ENCODE measurements at regions not wholly inside any gene's neighbourhood (a gene's known extent, or its start where the extent isn't known, plus 50 kb on each side); places are given as distances from the start of the nearest gene placed in this dataset.

GRCh38 chr3:87968668-87969067, 90.1 kb downstream of the CGGBP1 start (continued):
- no peak for TF ChIP-seq CEBPB (IDR thresholded peaks at IDR 0.05; ENCODE audit: borderline replicate concordance, low read depth, low read length)
- TF ChIP-seq, protein P1, sequence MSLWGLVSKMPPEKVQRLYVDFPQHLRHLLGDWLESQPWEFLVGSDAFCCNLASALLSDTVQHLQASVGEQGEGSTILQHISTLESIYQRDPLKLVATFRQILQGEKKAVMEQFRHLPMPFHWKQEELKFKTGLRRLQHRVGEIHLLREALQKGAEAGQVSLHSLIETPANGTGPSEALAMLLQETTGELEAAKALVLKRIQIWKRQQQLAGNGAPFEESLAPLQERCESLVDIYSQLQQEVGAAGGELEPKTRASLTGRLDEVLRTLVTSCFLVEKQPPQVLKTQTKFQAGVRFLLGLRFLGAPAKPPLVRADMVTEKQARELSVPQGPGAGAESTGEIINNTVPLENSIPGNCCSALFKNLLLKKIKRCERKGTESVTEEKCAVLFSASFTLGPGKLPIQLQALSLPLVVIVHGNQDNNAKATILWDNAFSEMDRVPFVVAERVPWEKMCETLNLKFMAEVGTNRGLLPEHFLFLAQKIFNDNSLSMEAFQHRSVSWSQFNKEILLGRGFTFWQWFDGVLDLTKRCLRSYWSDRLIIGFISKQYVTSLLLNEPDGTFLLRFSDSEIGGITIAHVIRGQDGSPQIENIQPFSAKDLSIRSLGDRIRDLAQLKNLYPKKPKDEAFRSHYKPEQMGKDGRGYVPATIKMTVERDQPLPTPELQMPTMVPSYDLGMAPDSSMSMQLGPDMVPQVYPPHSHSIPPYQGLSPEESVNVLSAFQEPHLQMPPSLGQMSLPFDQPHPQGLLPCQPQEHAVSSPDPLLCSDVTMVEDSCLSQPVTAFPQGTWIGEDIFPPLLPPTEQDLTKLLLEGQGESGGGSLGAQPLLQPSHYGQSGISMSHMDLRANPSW (CRISPR knock-in tag; IDR thresholded peaks at IDR 0.05; ENCODE audit: borderline replicate concordance), result no peak
- no peak for TF ChIP-seq ATF5 (CRISPR knock-in tag; IDR thresholded peaks at IDR 0.05; ENCODE audit: low read depth)
- TF ChIP-seq, protein P2, sequence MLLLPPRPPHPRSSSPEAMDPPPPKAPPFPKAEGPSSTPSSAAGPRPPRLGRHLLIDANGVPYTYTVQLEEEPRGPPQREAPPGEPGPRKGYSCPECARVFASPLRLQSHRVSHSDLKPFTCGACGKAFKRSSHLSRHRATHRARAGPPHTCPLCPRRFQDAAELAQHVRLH (CRISPR knock-in tag; IDR thresholded peaks at IDR 0.05; ENCODE audit: borderline replicate concordance, low read depth), result no peak
- no peak for TF ChIP-seq HOXA7 (CRISPR knock-in tag; IDR thresholded peaks at IDR 0.05)
- no peak for TF ChIP-seq SMAD1 (CRISPR knock-in tag; IDR thresholded peaks at IDR 0.05; ENCODE audit: borderline replicate concordance, low read depth)
- no peak for TF ChIP-seq ZNF275 (CRISPR knock-in tag; IDR thresholded peaks at IDR 0.05; ENCODE audit: borderline replicate concordance)
- TF ChIP-seq, protein P3, sequence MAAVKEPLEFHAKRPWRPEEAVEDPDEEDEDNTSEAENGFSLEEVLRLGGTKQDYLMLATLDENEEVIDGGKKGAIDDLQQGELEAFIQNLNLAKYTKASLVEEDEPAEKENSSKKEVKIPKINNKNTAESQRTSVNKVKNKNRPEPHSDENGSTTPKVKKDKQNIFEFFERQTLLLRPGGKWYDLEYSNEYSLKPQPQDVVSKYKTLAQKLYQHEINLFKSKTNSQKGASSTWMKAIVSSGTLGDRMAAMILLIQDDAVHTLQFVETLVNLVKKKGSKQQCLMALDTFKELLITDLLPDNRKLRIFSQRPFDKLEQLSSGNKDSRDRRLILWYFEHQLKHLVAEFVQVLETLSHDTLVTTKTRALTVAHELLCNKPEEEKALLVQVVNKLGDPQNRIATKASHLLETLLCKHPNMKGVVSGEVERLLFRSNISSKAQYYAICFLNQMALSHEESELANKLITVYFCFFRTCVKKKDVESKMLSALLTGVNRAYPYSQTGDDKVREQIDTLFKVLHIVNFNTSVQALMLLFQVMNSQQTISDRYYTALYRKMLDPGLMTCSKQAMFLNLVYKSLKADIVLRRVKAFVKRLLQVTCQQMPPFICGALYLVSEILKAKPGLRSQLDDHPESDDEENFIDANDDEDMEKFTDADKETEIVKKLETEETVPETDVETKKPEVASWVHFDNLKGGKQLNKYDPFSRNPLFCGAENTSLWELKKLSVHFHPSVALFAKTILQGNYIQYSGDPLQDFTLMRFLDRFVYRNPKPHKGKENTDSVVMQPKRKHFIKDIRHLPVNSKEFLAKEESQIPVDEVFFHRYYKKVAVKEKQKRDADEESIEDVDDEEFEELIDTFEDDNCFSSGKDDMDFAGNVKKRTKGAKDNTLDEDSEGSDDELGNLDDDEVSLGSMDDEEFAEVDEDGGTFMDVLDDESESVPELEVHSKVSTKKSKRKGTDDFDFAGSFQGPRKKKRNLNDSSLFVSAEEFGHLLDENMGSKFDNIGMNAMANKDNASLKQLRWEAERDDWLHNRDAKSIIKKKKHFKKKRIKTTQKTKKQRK (IDR thresholded peaks at IDR 0.05; ENCODE audit: low read length), result no peak
- no peak for TF ChIP-seq RARA (CRISPR knock-in tag; IDR thresholded peaks at IDR 0.05)
- TF ChIP-seq FOXO1 (CRISPR knock-in tag; IDR thresholded peaks at IDR 0.05), result no peak
- no peak for TF ChIP-seq ZNF124 (CRISPR knock-in tag; IDR thresholded peaks at IDR 0.05)
- TF ChIP-seq ZNF33A (CRISPR knock-in tag; IDR thresholded peaks at IDR 0.05; ENCODE audit: borderline replicate concordance), result no peak

Measured in HepG2 (cell line).